ENCODE measurements at regions not wholly inside any gene's neighbourhood (a gene's known extent, or its start where the extent isn't known, plus 50 kb on each side); places are given as distances from the start of the nearest gene placed in this dataset.

GRCh38 chr1:237972186-237972585 is 81.5 kb upstream of the ZP4 start:
- Histone ChIP-seq H3K27ac (no peak overlapping the region), H3K4me1 (no peaks in the 10 kb centered on the region), H3K4me3 (no peak overlapping the region), H3K27me3 (no peaks in the 10 kb centered on the region), H3K9me3 (no peaks in the 10 kb centered on the region), H3K36me3 (no peaks in the 10 kb centered on the region)
- no peak for TF ChIP-seq CTCF (IDR thresholded peaks at IDR 0.05)
- DNase-seq (ENCODE audit: low spot score): no peak

GRCh38 chr1:237962985-237963384 is 72.3 kb upstream of the ZP4 start:
- H3K36me3 ChIP-seq: no peaks in the 10 kb centered on the region
- no peak overlapping the region for H3K4me3 ChIP-seq
- no peaks in the 10 kb centered on the region for H3K9me3 ChIP-seq
- TF ChIP-seq CTCF (IDR thresholded peaks at IDR 0.05): no peak
- no peak for DNase-seq (ENCODE audit: low spot score)
- H3K4me1 ChIP-seq: no peaks in the 10 kb centered on the region
- H3K27ac ChIP-seq: no peak overlapping the region
- H3K27me3 ChIP-seq: no peaks in the 10 kb centered on the region

- H3K4me1 ChIP-seq: no peaks in the 10 kb centered on the region
- no peak overlapping the region for H3K4me3 ChIP-seq
- no peaks in the 10 kb centered on the region for H3K36me3 ChIP-seq
- no peaks in the 10 kb centered on the region for H3K27me3 ChIP-seq
- no peaks in the 10 kb centered on the region for H3K9me3 ChIP-seq
- DNase-seq (ENCODE audit: low spot score): no peak
- H3K27ac ChIP-seq: no peak overlapping the region
- TF ChIP-seq CTCF (IDR thresholded peaks at IDR 0.05): no peak
Observed at GRCh38 chr1:237961754-237962153, 71.0 kb upstream of the ZP4 start.

- DNase-seq (ENCODE audit: low spot score): no peak
- no peak for TF ChIP-seq CTCF (IDR thresholded peaks at IDR 0.05)
- Histone ChIP-seq H3K27ac (no peak overlapping the region), H3K4me1 (no peaks in the 10 kb centered on the region), H3K36me3 (no peaks in the 10 kb centered on the region), H3K27me3 (no peaks in the 10 kb centered on the region), H3K9me3 (no peaks in the 10 kb centered on the region), H3K4me3 (no peak overlapping the region)
Observed at GRCh38 chr1:237959838-237960237, 69.1 kb upstream of the ZP4 start.

GRCh38 chr1:237953238-237953637 is 62.5 kb upstream of the ZP4 start:
- TF ChIP-seq CTCF (IDR thresholded peaks at IDR 0.05): no peak
- Histone ChIP-seq H3K9me3 (no peaks in the 10 kb centered on the region), H3K27me3 (no peaks in the 10 kb centered on the region), H3K27ac (no peak overlapping the region), H3K4me1 (no peaks in the 10 kb centered on the region), H3K36me3 (no peaks in the 10 kb centered on the region), H3K4me3 (no peak overlapping the region)
- DNase-seq (ENCODE audit: low spot score): no peak
